HCT116 (cell line): ENCODE measurements at regions not wholly inside any gene's neighbourhood (a gene's known extent, or its start where the extent isn't known, plus 50 kb on each side); places are given as distances from the start of the nearest gene placed in this dataset.

ENCODE experiments used
- ATAC-seq: fragments of 200-7000 bp; cut with Tn5 transposase; 2 replicates; pipeline ENCODE4 v1.9.1; 2020; ENCODE audit warnings: mild to moderate bottlenecking, moderate library complexity
- BruUV-seq: library from RNA; stranded (reverse); fragments of 400-500 nt; replicated peaks from 2 replicates; lab custom pipeline; 2021; lab: Mats Ljungman, UMichigan
- CTCF ChIA-PET: fragments of 300-600 bp; sonication (Branson Sonifier 250); formaldehyde crosslinking; loops from one replicate; lab custom pipeline; 2021; ENCODE audit warnings: antibody characterized with exemption; lab: Charles Lee
- POLR2A ChIA-PET: fragments of 300-600, 350-600 bp; sonication (Branson Sonifier 250); formaldehyde crosslinking; loops from one replicate; lab custom pipeline; 2021; ENCODE audit warnings: antibody characterized with exemption; lab: Charles Lee
- RAD21 ChIA-PET, 2 experiments: fragments of 300-600 bp; sonication (Branson Sonifier 250); formaldehyde crosslinking; loops; one replicate each; lab custom pipeline; 2023; ENCODE audit warnings: low total read pairs in 2 of 2; ENCODE audit not compliant: uncharacterized antibody in 2 of 2, unreplicated experiment in 2 of 2, low non-redundant PET in 1 of 2; lab: Charles Lee
- DNase-seq: peaks from one replicate; pipeline ENCODE4 v3.0.0-alpha.2; 2010; ENCODE audit warnings: low read depth, low spot score
- H2AFZ ChIP-seq: fragments of 200-600 bp; shearing (Covaris generic), sonication (generic); 2 replicates; pipeline ENCODE4 v1.6.1; 2017; ENCODE audit warnings: low read depth, mixed run types, mixed read lengths, antibody characterized with exemption, low read length; ENCODE audit not compliant: poor library complexity, severe bottlenecking
- H3K27ac ChIP-seq: 2 replicates; pipeline ENCODE4 v1.5.1; 2012; ENCODE audit warnings: low read depth, low read length
- H3K27me3 ChIP-seq: fragments of 200-600 bp; sonication (generic); 2 replicates; pipeline ENCODE4 v1.6.1; 2016; ENCODE audit warnings: mixed run types, low read length, mixed read lengths; ENCODE audit not compliant: insufficient read depth
- H3K36me3 ChIP-seq, 2 experiments: fragments of 200-500 bp in 1 of 2; fragments of 200-600 bp in 1 of 2; sonication (Bioruptor generic) in 1 of 2; sonication (generic) in 1 of 2; 2 replicates each; pipeline versions ENCODE4 v1.5.1 to v1.6.1; 2014 to 2016; ENCODE audit warnings: low read length in 2 of 2, inconsistent platforms in 1 of 2, mixed read lengths in 1 of 2, mixed run types in 1 of 2; ENCODE audit not compliant: insufficient read depth in 2 of 2, control insufficient read depth in 1 of 2
- H3K4me1 ChIP-seq, 2 experiments: fragments of 200-600 bp in 1 of 2; sonication (generic) in 1 of 2; 2 replicates each; pipeline versions ENCODE4 v1.5.1 to v1.6.1; 2012 to 2017; ENCODE audit warnings: low read length in 2 of 2, inconsistent platforms in 1 of 2, mild to moderate bottlenecking in 1 of 2, mixed read lengths in 1 of 2, mixed run types in 1 of 2, moderate library complexity in 1 of 2; ENCODE audit not compliant: insufficient read depth in 2 of 2, control insufficient read depth in 1 of 2
- H3K4me2 ChIP-seq: fragments of 200-600 bp; sonication (generic); 2 replicates; pipeline ENCODE4 v1.6.1; 2017; ENCODE audit warnings: mixed run types, low read length, mixed read lengths
- H3K4me3 ChIP-seq, 2 experiments: fragments of 200-600 bp in 1 of 2; sonication (generic) in 1 of 2; replicated peaks in 1 of 2; 2 replicates each; pipeline ENCODE4 v1.5.1; 2011 to 2016; ENCODE audit warnings: low read length in 2 of 2, control low read depth in 1 of 2, low read depth in 1 of 2, mild to moderate bottlenecking in 1 of 2, mixed read lengths in 1 of 2, mixed run types in 1 of 2
- H3K79me2 ChIP-seq: fragments of 200-600 bp; sonication (generic); 2 replicates; pipeline ENCODE4 v1.6.1; 2017; ENCODE audit warnings: mild to moderate bottlenecking, mixed run types, low read length, moderate library complexity, mixed read lengths; ENCODE audit not compliant: insufficient read depth
- H3K9ac ChIP-seq: fragments of 200-600 bp; sonication (generic); 2 replicates; pipeline ENCODE4 v1.6.1; 2016; ENCODE audit warnings: low read length, mixed read lengths
- H3K9me2 ChIP-seq: fragments of 200-600 bp; sonication (generic), shearing (Covaris generic); 2 replicates; pipeline ENCODE4 v1.6.1; 2017; ENCODE audit warnings: mixed run types, mild to moderate bottlenecking, moderate library complexity; ENCODE audit not compliant: insufficient read depth
- H3K9me3 ChIP-seq, 2 experiments: fragments of 200-500 bp in 1 of 2; fragments of 200-600 bp in 1 of 2; sonication (Bioruptor generic) in 1 of 2; sonication (generic) in 1 of 2; 2 replicates each; pipeline ENCODE4 v1.6.1; 2014 to 2017; ENCODE audit warnings: low read length in 2 of 2, mixed read lengths in 2 of 2, inconsistent platforms in 1 of 2, low read depth in 1 of 2, mild to moderate bottlenecking in 1 of 2, mixed run types in 1 of 2, moderate library complexity in 1 of 2; ENCODE audit not compliant: control insufficient read depth in 1 of 2, insufficient read depth in 1 of 2
- H4K20me1 ChIP-seq: fragments of 200-600 bp; sonication (generic), shearing (Covaris generic); 2 replicates; pipeline ENCODE4 v1.6.1; 2017; ENCODE audit warnings: mixed run types, mild to moderate bottlenecking, moderate library complexity; ENCODE audit not compliant: insufficient read depth
- CBX3 ChIP-seq: IDR thresholded peaks from 2 replicates; pipeline ENCODE4 v1.6.1; 2012; ENCODE audit warnings: low read depth
- CTCF ChIP-seq, 3 experiments: fragments of 200-600 bp in 1 of 3; sonication (generic) in 1 of 3; IDR thresholded peaks in 2 of 3; conservative IDR thresholded peaks in 1 of 3; 2 replicates each; pipeline ENCODE4 v1.5.1; 2012 to 2017; ENCODE audit warnings: low read depth in 2 of 3, low read length in 2 of 3, antibody characterized with exemption in 1 of 3, borderline replicate concordance in 1 of 3, control low read depth in 1 of 3, mild to moderate bottlenecking in 1 of 3, mixed read lengths in 1 of 3, mixed run types in 1 of 3, moderate library complexity in 1 of 3; ENCODE audit not compliant: insufficient read depth in 1 of 3
- ELF1 ChIP-seq: IDR thresholded peaks from 2 replicates; pipeline ENCODE4 v1.6.1; 2012; ENCODE audit warnings: low read depth, borderline replicate concordance
- EZH2 ChIP-seq: fragments of 200-600 bp; sonication (generic); IDR thresholded peaks from 2 replicates; pipeline ENCODE4 v1.6.1; 2017; ENCODE audit warnings: antibody characterized with exemption, mixed run types
- EZH2phosphoT487 ChIP-seq: fragments of 200-600 bp; IDR thresholded peaks from 2 replicates; pipeline ENCODE4 v1.6.1; 2018; ENCODE audit warnings: antibody characterized with exemption, borderline replicate concordance
- FOSL1 ChIP-seq: IDR thresholded peaks from 2 replicates; pipeline ENCODE4 v1.6.1; 2012; ENCODE audit warnings: low read depth
- JUND ChIP-seq: IDR thresholded peaks from 2 replicates; pipeline ENCODE4 v1.6.1; 2012
- POLR2A ChIP-seq: IDR thresholded peaks from 2 replicates; pipeline ENCODE4 v1.7.0; 2011; ENCODE audit warnings: borderline replicate concordance; ENCODE audit not compliant: insufficient read depth, insufficient read length; ENCODE audit errors: extremely low read depth
- POLR2AphosphoS5 ChIP-seq: IDR thresholded peaks from 2 replicates; pipeline ENCODE4 v1.6.1; 2011; ENCODE audit warnings: mild to moderate bottlenecking, low read depth, low read length, moderate library complexity
- RAD21 ChIP-seq: IDR thresholded peaks from 2 replicates; pipeline ENCODE4 v1.6.1; 2012; ENCODE audit warnings: low read depth, mild to moderate bottlenecking
- REST ChIP-seq: IDR thresholded peaks from 2 replicates; pipeline ENCODE4 v1.6.1; 2012; ENCODE audit warnings: low read depth
- SP1 ChIP-seq: IDR thresholded peaks from 2 replicates; pipeline ENCODE4 v1.6.1; 2012; ENCODE audit warnings: low read depth
- SRF ChIP-seq: IDR thresholded peaks from 2 replicates; pipeline ENCODE4 v1.6.1; 2012; ENCODE audit warnings: low read depth
- TCF7L2 ChIP-seq: IDR thresholded peaks from 2 replicates; pipeline ENCODE4 v1.7.0; 2011; ENCODE audit warnings: borderline replicate concordance, inconsistent platforms; ENCODE audit not compliant: insufficient read depth, insufficient read length; ENCODE audit errors: extremely low read depth
- ZBTB33 ChIP-seq: IDR thresholded peaks from 2 replicates; pipeline ENCODE4 v1.6.1; 2011; ENCODE audit warnings: mild to moderate bottlenecking, low read length, moderate library complexity; ENCODE audit not compliant: insufficient replicate concordance; ENCODE audit errors: extremely low read depth
- ZNF274 ChIP-seq: fragments of 200-500 bp; sonication (Bioruptor generic); IDR thresholded peaks from 2 replicates; pipeline ENCODE4 v1.6.1; 2014; ENCODE audit warnings: mild to moderate bottlenecking, low read depth, low read length, inconsistent platforms
- intact Hi-C: fragments of 100-400 bp; cut with micrococcal nuclease; formaldehyde crosslinking; loops from 2 replicates; pipeline ENCODE4 v1.10.0; 2022
- TF ChIP-seq, protein P1 (sequence below): IDR thresholded peaks from 2 replicates; pipeline ENCODE4 v1.6.1; 2012
- TF ChIP-seq, protein P2 (sequence below): IDR thresholded peaks from 2 replicates; pipeline ENCODE4 v1.6.1; 2012

DNA sequence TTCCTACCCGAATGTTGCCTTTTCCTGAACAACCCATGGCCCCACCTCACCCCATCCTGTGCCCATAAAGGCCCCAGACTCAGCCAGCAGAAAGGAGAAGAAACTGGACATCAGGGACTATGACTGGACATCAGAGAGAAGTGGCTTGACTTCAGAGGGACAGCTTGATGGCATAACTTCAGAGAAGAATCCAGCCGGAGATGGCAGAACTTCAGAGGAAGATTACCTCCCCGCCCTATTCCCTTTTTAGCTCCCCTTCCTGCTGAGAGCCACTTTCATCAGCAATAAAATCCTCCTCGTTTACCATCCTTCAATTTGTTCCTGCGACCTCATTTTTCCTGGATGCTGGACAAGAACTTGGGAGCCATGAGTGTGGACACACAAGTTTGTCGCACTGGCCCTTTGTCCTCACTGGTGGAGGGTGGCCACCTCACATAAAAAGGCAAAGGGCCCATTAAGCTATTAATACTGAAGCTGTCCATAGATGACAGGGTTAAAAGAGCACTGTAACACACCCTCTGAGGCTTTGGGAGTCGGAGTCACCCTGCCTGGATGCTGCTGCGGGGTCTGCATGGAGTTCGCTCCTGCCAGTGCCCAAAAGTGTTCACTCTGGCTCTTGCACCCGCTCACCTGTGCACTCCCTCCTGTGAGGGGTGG lies 260.4 kb downstream of the SLITRK1 start:
- Histone ChIP-seq H4K20me1 (no peaks in the 10 kb centered on the region), H2AFZ (no peak overlapping the region), H3K9ac (no peak overlapping the region), H3K36me3 (no peaks in the 10 kb centered on the region)
- BruUV-seq, result no TSS peak
- intact Hi-C loops, result no loop called here
- CTCF ChIA-PET, result no interaction called here
- TF ChIP-seq ZNF274 (no peak), ZBTB33 (no peak), POLR2AphosphoS5 (no peak), REST (no peak), SRF (no peak), EZH2 (no peak), ELF1 (no peak), CBX3 (0 out of 2 replicates have a peak, but pooled peaks have one; percentile 52), SP1 (peak; percentile 58; the same call in 1 of the 2 replicates), POLR2A (no peak), EZH2phosphoT487 (no peak), TCF7L2 (peak; percentile 88), CTCF (IDR thresholded peaks at IDR 0.05 in 2 of 3, conservative IDR thresholded peaks at IDR 0.05 in 1 of 3; ENCODE audit: borderline replicate concordance in 1 of 3, insufficient read depth in 1 of 3, low read depth in 2 of 3, low read length in 2 of 3) (no peak), JUND (peak; percentile 58), RAD21 (no peak), FOSL1 (0 out of 2 replicates have a peak, but pooled peaks have one; percentile 20)
- TF ChIP-seq, protein P1, sequence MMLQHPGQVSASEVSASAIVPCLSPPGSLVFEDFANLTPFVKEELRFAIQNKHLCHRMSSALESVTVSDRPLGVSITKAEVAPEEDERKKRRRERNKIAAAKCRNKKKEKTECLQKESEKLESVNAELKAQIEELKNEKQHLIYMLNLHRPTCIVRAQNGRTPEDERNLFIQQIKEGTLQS, result no peak
- TF ChIP-seq, protein P2, sequence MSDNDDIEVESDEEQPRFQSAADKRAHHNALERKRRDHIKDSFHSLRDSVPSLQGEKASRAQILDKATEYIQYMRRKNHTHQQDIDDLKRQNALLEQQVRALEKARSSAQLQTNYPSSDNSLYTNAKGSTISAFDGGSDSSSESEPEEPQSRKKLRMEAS, result no peak
- TF ChIP-seq, all 23 proteins: peak for 5
- H3K4me3 ChIP-seq, result no peak overlapping the region
- H3K9me2 ChIP-seq, result no peaks in the 10 kb centered on the region
- peak; percentile 12 for DNase-seq
- peak overlapping the region; percentile 46 for H3K27ac ChIP-seq
- no peaks in the 10 kb centered on the region; a peak in 1 of 4 replicates for H3K9me3 ChIP-seq
- H3K79me2 ChIP-seq, result no peaks in the 10 kb centered on the region
- H3K27me3 ChIP-seq, result no peaks in the 10 kb centered on the region
- ChIA-PET POLR2A (no interaction called here), RAD21 (no interaction called here)
- peak; percentile 69 for ATAC-seq
- peak overlapping the region; percentile 42 for H3K4me2 ChIP-seq
- H3K4me1 ChIP-seq, result peaks cover 0 to 44% of the 10 kb centered on the region in 2 experiments; a peak in 3 of 4 replicates
